ENCODE measurements at regions not wholly inside any gene's neighbourhood (a gene's known extent, or its start where the extent isn't known, plus 50 kb on each side); places are given as distances from the start of the nearest gene placed in this dataset.
"Not testable (repeated sequence)": the region's sequence is repeated elsewhere in the genome, so short reads cannot be mapped to it uniquely, and the experiment has no call there.

DNA sequence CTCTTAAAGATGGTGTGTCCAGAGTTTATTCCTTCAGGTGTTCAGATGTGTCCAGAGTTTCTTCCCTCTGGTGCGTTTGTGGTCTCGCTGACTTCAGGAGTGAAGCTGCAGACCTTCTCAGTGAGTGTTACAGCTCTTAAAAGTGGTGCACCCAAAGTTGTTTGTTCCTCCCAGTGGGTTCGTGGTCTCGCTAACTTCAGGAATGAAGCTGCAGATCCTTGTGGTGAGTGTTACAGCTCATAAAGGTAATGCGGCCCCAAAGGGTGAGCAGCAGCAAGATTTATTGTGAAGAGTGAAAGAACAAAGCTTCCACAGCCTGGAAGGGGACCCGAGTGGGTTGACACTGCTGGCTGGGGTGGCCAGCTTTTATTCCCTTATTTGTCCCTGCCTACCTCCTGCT is 227.7 kb upstream of the DAB2 start:
- TF ChIP-seq, protein P1, sequence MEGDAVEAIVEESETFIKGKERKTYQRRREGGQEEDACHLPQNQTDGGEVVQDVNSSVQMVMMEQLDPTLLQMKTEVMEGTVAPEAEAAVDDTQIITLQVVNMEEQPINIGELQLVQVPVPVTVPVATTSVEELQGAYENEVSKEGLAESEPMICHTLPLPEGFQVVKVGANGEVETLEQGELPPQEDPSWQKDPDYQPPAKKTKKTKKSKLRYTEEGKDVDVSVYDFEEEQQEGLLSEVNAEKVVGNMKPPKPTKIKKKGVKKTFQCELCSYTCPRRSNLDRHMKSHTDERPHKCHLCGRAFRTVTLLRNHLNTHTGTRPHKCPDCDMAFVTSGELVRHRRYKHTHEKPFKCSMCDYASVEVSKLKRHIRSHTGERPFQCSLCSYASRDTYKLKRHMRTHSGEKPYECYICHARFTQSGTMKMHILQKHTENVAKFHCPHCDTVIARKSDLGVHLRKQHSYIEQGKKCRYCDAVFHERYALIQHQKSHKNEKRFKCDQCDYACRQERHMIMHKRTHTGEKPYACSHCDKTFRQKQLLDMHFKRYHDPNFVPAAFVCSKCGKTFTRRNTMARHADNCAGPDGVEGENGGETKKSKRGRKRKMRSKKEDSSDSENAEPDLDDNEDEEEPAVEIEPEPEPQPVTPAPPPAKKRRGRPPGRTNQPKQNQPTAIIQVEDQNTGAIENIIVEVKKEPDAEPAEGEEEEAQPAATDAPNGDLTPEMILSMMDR (IDR thresholded peaks at IDR 0.05), result not testable (repeated sequence)
- TF ChIP-seq POLR2A (IDR thresholded peaks at IDR 0.05), result not testable (repeated sequence)

All from testis (tissue), 2 donors.